Panc1 (cell line): ENCODE measurements at regions not wholly inside any gene's neighbourhood (a gene's known extent, or its start where the extent isn't known, plus 50 kb on each side); places are given as distances from the start of the nearest gene placed in this dataset.

Experiments
- ATAC-seq: fragments of 200-7000 bp; cut with Tn5 transposase; 2 replicates; pipeline ENCODE4 v1.9.1; 2020; ENCODE audit warnings: mild to moderate bottlenecking, moderate library complexity
- BruUV-seq: library from RNA; stranded (reverse); fragments of 400-500 nt; replicated peaks from 2 replicates; lab custom pipeline; 2021; lab: Mats Ljungman, UMichigan
- CTCF ChIA-PET: fragments of 300-600 bp; sonication (Branson Sonifier 250); formaldehyde crosslinking; loops from one replicate; lab custom pipeline; 2022; ENCODE audit warnings: antibody characterized with exemption; lab: Charles Lee
- POLR2A ChIA-PET: fragments of 300-600 bp; sonication (Branson Sonifier 250); formaldehyde crosslinking; loops from one replicate; lab custom pipeline; 2022; ENCODE audit warnings: antibody characterized with exemption; lab: Charles Lee
- DNase-seq: peaks from one replicate; pipeline ENCODE4 v3.0.0-alpha.2; 2010; ENCODE audit warnings: low read depth, low spot score
- H3K27ac ChIP-seq: 2 replicates; pipeline ENCODE4 v1.5.1; 2011; ENCODE audit warnings: mild to moderate bottlenecking, low read length, inconsistent platforms
- H3K27me3 ChIP-seq: fragments of 200-500 bp; sonication (Bioruptor generic); 2 replicates; pipeline ENCODE4 v1.6.0; 2014; ENCODE audit warnings: low read length, inconsistent platforms; ENCODE audit not compliant: control insufficient read depth, insufficient read depth
- H3K36me3 ChIP-seq: fragments of 200-500 bp; sonication (Bioruptor generic); 2 replicates; pipeline ENCODE4 v1.5.1; 2014; ENCODE audit warnings: inconsistent platforms, mild to moderate bottlenecking, low read length, moderate library complexity; ENCODE audit not compliant: control insufficient read depth, insufficient read depth
- H3K4me1 ChIP-seq: 2 replicates; pipeline ENCODE4 v1.5.1; 2011; ENCODE audit warnings: inconsistent platforms, mild to moderate bottlenecking, low read length, moderate library complexity; ENCODE audit not compliant: control insufficient read depth, insufficient read depth
- H3K4me3 ChIP-seq, 2 experiments: 2 replicates each; pipeline ENCODE4 v1.5.1; 2011 to 2012; ENCODE audit warnings: low read depth in 2 of 2, low read length in 2 of 2, mild to moderate bottlenecking in 2 of 2, inconsistent platforms in 1 of 2, moderate library complexity in 1 of 2
- H3K9me3 ChIP-seq: fragments of 200-500 bp; sonication (Bioruptor generic); 2 replicates; pipeline ENCODE4 v1.5.1; 2014; ENCODE audit warnings: low read depth, mild to moderate bottlenecking, inconsistent platforms, low read length, moderate library complexity; ENCODE audit not compliant: control insufficient read depth, insufficient read depth
- POLR2AphosphoS5 ChIP-seq: IDR thresholded peaks from 2 replicates; pipeline ENCODE4 v1.6.1; 2012; ENCODE audit warnings: mild to moderate bottlenecking, low read depth, low read length, moderate library complexity
- SIN3A ChIP-seq: IDR thresholded peaks from 2 replicates; pipeline ENCODE4 v1.6.1; 2012; ENCODE audit warnings: low read depth, mild to moderate bottlenecking, low read length, moderate library complexity, borderline replicate concordance; ENCODE audit not compliant: insufficient read depth
- TCF7L2 ChIP-seq: IDR thresholded peaks from 2 replicates; pipeline ENCODE4 v1.6.1; 2011; ENCODE audit warnings: mild to moderate bottlenecking, low read depth, low read length, inconsistent platforms
- in situ Hi-C: cut with HindIII; loops from 2 replicates; pipeline ENCODE4 v1.10.0; 2016; ENCODE audit warnings: low sequenced_read_pairs, low pct_unique_long_range_greater_than_20kb
- intact Hi-C: fragments of 100-400 bp; cut with micrococcal nuclease; formaldehyde crosslinking; loops from one replicate; pipeline ENCODE4 v1.10.0; 2022; ENCODE audit not compliant: unreplicated experiment
- TF ChIP-seq, protein P1 (sequence below): fragments of 450-650 bp; IDR thresholded peaks from 2 replicates; pipeline ENCODE4 v1.5.1; 2017; ENCODE audit warnings: mild to moderate bottlenecking
- TF ChIP-seq, protein P2 (sequence below), 2 experiments: IDR thresholded peaks; 2 replicates each; pipeline ENCODE4 v1.6.1; 2011 to 2012; ENCODE audit warnings: low read depth in 2 of 2, control low read depth in 1 of 2, low read length in 1 of 2, mild to moderate bottlenecking in 1 of 2, moderate library complexity in 1 of 2; ENCODE audit not compliant: insufficient read depth in 1 of 2

DNA sequence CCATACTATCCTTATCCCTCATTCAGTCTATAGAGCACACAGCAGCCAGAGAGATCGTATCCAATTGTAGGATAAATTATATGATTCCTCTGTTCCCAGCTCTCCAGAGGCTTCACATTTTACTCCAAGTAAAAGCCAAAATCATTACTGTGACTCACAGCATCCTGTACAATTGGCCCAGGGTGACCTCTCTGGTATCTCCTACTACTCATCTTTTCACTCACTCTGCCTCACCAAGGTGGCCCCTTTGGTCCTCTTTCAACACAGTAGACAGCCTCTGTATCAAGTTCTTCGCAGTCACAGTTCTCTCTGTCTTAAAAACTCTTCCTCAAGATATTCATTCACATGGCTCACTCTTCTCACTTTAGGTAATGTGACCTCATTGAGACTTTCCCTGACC is 72.6 kb upstream of the LSM8 start:
- Histone ChIP-seq H3K27ac (no peak overlapping the region), H3K9me3 (no peaks in the 10 kb centered on the region), H3K36me3 (no peaks in the 10 kb centered on the region), H3K4me3 (no peak overlapping the region), H3K27me3 (no peaks in the 10 kb centered on the region), H3K4me1 (no peaks in the 10 kb centered on the region)
- intact Hi-C loops (no loop called here), in situ Hi-C loops (no loop called here)
- TF ChIP-seq, protein P1, sequence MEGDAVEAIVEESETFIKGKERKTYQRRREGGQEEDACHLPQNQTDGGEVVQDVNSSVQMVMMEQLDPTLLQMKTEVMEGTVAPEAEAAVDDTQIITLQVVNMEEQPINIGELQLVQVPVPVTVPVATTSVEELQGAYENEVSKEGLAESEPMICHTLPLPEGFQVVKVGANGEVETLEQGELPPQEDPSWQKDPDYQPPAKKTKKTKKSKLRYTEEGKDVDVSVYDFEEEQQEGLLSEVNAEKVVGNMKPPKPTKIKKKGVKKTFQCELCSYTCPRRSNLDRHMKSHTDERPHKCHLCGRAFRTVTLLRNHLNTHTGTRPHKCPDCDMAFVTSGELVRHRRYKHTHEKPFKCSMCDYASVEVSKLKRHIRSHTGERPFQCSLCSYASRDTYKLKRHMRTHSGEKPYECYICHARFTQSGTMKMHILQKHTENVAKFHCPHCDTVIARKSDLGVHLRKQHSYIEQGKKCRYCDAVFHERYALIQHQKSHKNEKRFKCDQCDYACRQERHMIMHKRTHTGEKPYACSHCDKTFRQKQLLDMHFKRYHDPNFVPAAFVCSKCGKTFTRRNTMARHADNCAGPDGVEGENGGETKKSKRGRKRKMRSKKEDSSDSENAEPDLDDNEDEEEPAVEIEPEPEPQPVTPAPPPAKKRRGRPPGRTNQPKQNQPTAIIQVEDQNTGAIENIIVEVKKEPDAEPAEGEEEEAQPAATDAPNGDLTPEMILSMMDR = no peak
- no peak for TF ChIP-seq SIN3A
- TF ChIP-seq POLR2AphosphoS5 = no peak
- TF ChIP-seq TCF7L2 = no peak
- TF ChIP-seq, protein P2, sequence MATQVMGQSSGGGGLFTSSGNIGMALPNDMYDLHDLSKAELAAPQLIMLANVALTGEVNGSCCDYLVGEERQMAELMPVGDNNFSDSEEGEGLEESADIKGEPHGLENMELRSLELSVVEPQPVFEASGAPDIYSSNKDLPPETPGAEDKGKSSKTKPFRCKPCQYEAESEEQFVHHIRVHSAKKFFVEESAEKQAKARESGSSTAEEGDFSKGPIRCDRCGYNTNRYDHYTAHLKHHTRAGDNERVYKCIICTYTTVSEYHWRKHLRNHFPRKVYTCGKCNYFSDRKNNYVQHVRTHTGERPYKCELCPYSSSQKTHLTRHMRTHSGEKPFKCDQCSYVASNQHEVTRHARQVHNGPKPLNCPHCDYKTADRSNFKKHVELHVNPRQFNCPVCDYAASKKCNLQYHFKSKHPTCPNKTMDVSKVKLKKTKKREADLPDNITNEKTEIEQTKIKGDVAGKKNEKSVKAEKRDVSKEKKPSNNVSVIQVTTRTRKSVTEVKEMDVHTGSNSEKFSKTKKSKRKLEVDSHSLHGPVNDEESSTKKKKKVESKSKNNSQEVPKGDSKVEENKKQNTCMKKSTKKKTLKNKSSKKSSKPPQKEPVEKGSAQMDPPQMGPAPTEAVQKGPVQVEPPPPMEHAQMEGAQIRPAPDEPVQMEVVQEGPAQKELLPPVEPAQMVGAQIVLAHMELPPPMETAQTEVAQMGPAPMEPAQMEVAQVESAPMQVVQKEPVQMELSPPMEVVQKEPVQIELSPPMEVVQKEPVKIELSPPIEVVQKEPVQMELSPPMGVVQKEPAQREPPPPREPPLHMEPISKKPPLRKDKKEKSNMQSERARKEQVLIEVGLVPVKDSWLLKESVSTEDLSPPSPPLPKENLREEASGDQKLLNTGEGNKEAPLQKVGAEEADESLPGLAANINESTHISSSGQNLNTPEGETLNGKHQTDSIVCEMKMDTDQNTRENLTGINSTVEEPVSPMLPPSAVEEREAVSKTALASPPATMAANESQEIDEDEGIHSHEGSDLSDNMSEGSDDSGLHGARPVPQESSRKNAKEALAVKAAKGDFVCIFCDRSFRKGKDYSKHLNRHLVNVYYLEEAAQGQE (IDR thresholded peaks at IDR 0.05; ENCODE audit: insufficient read depth in 1 of 2, low read depth in 2 of 2, low read length in 1 of 2) = no peak
- ATAC-seq = no peak
- CTCF ChIA-PET = no interaction called here
- POLR2A ChIA-PET = no interaction called here
- no TSS peak for BruUV-seq
- no peak for DNase-seq

DNA sequence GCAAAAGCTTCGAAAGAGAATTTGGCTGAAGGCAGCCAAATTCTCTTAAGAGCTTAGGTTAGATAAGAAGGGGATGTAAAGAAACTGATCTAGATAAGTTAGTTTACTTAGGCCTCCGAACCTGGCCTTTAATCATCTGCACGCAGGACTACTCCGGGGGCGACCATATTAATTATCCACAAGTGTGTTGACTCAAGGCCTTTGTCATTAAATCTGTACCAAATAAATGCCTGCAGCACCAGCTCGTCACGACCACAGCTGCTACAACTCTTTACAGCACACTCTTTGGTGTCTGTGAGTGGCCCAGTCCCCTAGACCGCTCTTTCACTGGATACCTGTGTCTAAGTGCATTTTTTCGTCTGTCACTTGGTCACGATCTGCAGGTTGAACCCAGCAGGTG is 69.8 kb upstream of the LSM8 start:
- Histone ChIP-seq H3K4me3 (no peak overlapping the region), H3K27ac (no peak overlapping the region), H3K9me3 (no peaks in the 10 kb centered on the region), H3K4me1 (no peaks in the 10 kb centered on the region), H3K27me3 (no peaks in the 10 kb centered on the region), H3K36me3 (no peaks in the 10 kb centered on the region)
- intact Hi-C loops = no loop called here
- ATAC-seq (no peak), DNase-seq (no peak)
- no TSS peak for BruUV-seq
- CTCF ChIA-PET = no interaction called here
- in situ Hi-C loops = no loop called here
- no peak for TF ChIP-seq POLR2AphosphoS5
- TF ChIP-seq, protein P1 = no peak
- TF ChIP-seq, protein P2 (IDR thresholded peaks at IDR 0.05; ENCODE audit: insufficient read depth in 1 of 2, low read depth in 2 of 2, low read length in 1 of 2) = no peak
- no peak for TF ChIP-seq TCF7L2
- no peak for TF ChIP-seq SIN3A
- POLR2A ChIA-PET = no interaction called here
